ENCODE measurements at regions not wholly inside any gene's neighbourhood (a gene's known extent, or its start where the extent isn't known, plus 50 kb on each side); places are given as distances from the start of the nearest gene placed in this dataset.

- H3K36me3 Mint-ChIP-seq (ENCODE audit: insufficient read depth in 2 of 2): no peaks in the 10 kb centered on the region
- no peak for DNase-seq
- ATAC-seq (replicated peaks in 1 of 2): no peak
- H3K9me3 Mint-ChIP-seq: peaks cover 0 to 2% of the 10 kb centered on the region in 2 donors
- H3K27ac Mint-ChIP-seq: no peak overlapping the region
- H3K4me3 Mint-ChIP-seq: no peak overlapping the region
- peaks cover 7% of the 10 kb centered on the region for H3K4me1 Mint-ChIP-seq (ENCODE audit: low read depth)
- H3K27me3 Mint-ChIP-seq (ENCODE audit: low read depth): peaks cover 36% of the 10 kb centered on the region
Measured at GRCh38 chrX:78534221-78534620, 124.9 kb downstream of the RTL3 start.

- Mint-ChIP-seq H3K27ac (no peak overlapping the region), H3K4me1 (ENCODE audit: low read depth) (peaks cover 21% of the 10 kb centered on the region), H3K27me3 (ENCODE audit: low read depth) (peaks cover 36% of the 10 kb centered on the region), H3K4me3 (no peak overlapping the region), H3K36me3 (ENCODE audit: insufficient read depth in 2 of 2) (no peaks in the 10 kb centered on the region), H3K9me3 (peaks cover 0 to 2% of the 10 kb centered on the region in 2 donors)
- no peak for DNase-seq
- no peak for ATAC-seq (replicated peaks in 1 of 2)
Measured at GRCh38 chrX:78532363-78532762, 126.8 kb downstream of the RTL3 start.

GRCh38 chrX:78527818-78528217, 131.3 kb downstream of the RTL3 start:
- peak; percentile 73 to 78 for ATAC-seq (replicated peaks in 1 of 2)
- peak in 1 of 2 donors; percentile 8 for DNase-seq
- H3K27me3 Mint-ChIP-seq (ENCODE audit: low read depth): peaks cover 49% of the 10 kb centered on the region
- H3K4me1 Mint-ChIP-seq (ENCODE audit: low read depth): peaks cover 40% of the 10 kb centered on the region
- peak overlapping the region; percentile 93 for H3K27ac Mint-ChIP-seq
- no peaks in the 10 kb centered on the region for H3K9me3 Mint-ChIP-seq
- H3K4me3 Mint-ChIP-seq: peak overlapping the region; percentile 29 to 73
- peaks cover 0 to 2% of the 10 kb centered on the region in 2 donors for H3K36me3 Mint-ChIP-seq (ENCODE audit: insufficient read depth in 2 of 2)

GRCh38 chrX:78527263-78527662, 131.9 kb downstream of the RTL3 start:
- peak overlapping the region; percentile 29 to 73 for H3K4me3 Mint-ChIP-seq
- peak overlapping the region; percentile 93 for H3K27ac Mint-ChIP-seq
- peaks cover 0 to 2% of the 10 kb centered on the region in 2 donors for H3K36me3 Mint-ChIP-seq (ENCODE audit: insufficient read depth in 2 of 2)
- peaks cover 37% of the 10 kb centered on the region for H3K4me1 Mint-ChIP-seq (ENCODE audit: low read depth)
- peaks cover 46% of the 10 kb centered on the region for H3K27me3 Mint-ChIP-seq (ENCODE audit: low read depth)
- DNase-seq (peak; percentile 26 to 54), ATAC-seq (replicated peaks in 1 of 2) (peak; percentile 90 to 93)
- H3K9me3 Mint-ChIP-seq: no peaks in the 10 kb centered on the region

GRCh38 chrX:78522601-78523000, 136.5 kb downstream of the RTL3 start:
- Mint-ChIP-seq H3K4me1 (ENCODE audit: low read depth) (peaks cover 35% of the 10 kb centered on the region), H3K4me3 (no peak overlapping the region), H3K9me3 (peaks cover 0 to 5% of the 10 kb centered on the region in 2 donors), H3K27ac (no peak overlapping the region), H3K36me3 (ENCODE audit: insufficient read depth in 2 of 2) (peaks cover 4 to 5% of the 10 kb centered on the region in 2 donors), H3K27me3 (ENCODE audit: low read depth) (peaks cover 34% of the 10 kb centered on the region)
- ATAC-seq (replicated peaks in 1 of 2): no peak
- no peak for DNase-seq

- Mint-ChIP-seq H3K9me3 (peaks cover 5% of the 10 kb centered on the region in 2 donors), H3K27me3 (ENCODE audit: low read depth) (peaks cover 19% of the 10 kb centered on the region), H3K27ac (peak overlapping the region; percentile 91), H3K4me3 (peak overlapping the region; percentile 61 to 84), H3K36me3 (ENCODE audit: insufficient read depth in 2 of 2) (peaks cover 5 to 6% of the 10 kb centered on the region in 2 donors), H3K4me1 (ENCODE audit: low read depth) (peaks cover 56% of the 10 kb centered on the region)
- DNase-seq (peak; percentile 63 to 73), ATAC-seq (replicated peaks in 1 of 2) (peak; percentile 85 to 89)
Measured at GRCh38 chrX:78517124-78517523, 142.0 kb downstream of the RTL3 start.

GRCh38 chrX:78514852-78515251, 144.3 kb downstream of the RTL3 start:
- H3K36me3 Mint-ChIP-seq (ENCODE audit: insufficient read depth in 2 of 2): peaks cover 7% of the 10 kb centered on the region in 2 donors
- peaks cover 56% of the 10 kb centered on the region for H3K4me1 Mint-ChIP-seq (ENCODE audit: low read depth)
- peak overlapping the region; percentile 88 for H3K27ac Mint-ChIP-seq
- peaks cover 5 to 10% of the 10 kb centered on the region in 2 donors for H3K9me3 Mint-ChIP-seq
- ATAC-seq (replicated peaks in 1 of 2) (peak; percentile 81 to 89), DNase-seq (no peak)
- peak overlapping the region; percentile 36 to 59 for H3K4me3 Mint-ChIP-seq
- peaks cover 38% of the 10 kb centered on the region for H3K27me3 Mint-ChIP-seq (ENCODE audit: low read depth)

- H3K9me3 Mint-ChIP-seq: peaks cover 6 to 12% of the 10 kb centered on the region in 2 donors
- H3K4me1 Mint-ChIP-seq (ENCODE audit: low read depth): peaks cover 56% of the 10 kb centered on the region
- H3K4me3 Mint-ChIP-seq: peak overlapping the region in 1 of 2 donors; percentile 59
- ATAC-seq (replicated peaks in 1 of 2) (no peak), DNase-seq (no peak)
- peak overlapping the region; percentile 88 for H3K27ac Mint-ChIP-seq
- peaks cover 5 to 7% of the 10 kb centered on the region in 2 donors for H3K36me3 Mint-ChIP-seq (ENCODE audit: insufficient read depth in 2 of 2)
- H3K27me3 Mint-ChIP-seq (ENCODE audit: low read depth): peaks cover 41% of the 10 kb centered on the region
Measured at GRCh38 chrX:78513971-78514738, 145.0 kb downstream of the RTL3 start.

- Mint-ChIP-seq H3K27me3 (ENCODE audit: low read depth) (peaks cover 56% of the 10 kb centered on the region), H3K27ac (no peak overlapping the region), H3K9me3 (peaks cover 5 to 13% of the 10 kb centered on the region in 2 donors), H3K4me1 (ENCODE audit: low read depth) (no peaks in the 10 kb centered on the region), H3K36me3 (ENCODE audit: insufficient read depth in 2 of 2) (peaks cover 3 to 12% of the 10 kb centered on the region in 2 donors), H3K4me3 (no peak overlapping the region)
- DNase-seq: no peak
- ATAC-seq (replicated peaks in 1 of 2): no peak
Measured at GRCh38 chrX:78506248-78506647, 152.9 kb downstream of the RTL3 start.

- Mint-ChIP-seq H3K36me3 (ENCODE audit: insufficient read depth in 2 of 2) (no peaks in the 10 kb centered on the region), H3K27ac (no peak overlapping the region), H3K9me3 (no peaks in the 10 kb centered on the region), H3K4me1 (ENCODE audit: low read depth) (peaks cover 6% of the 10 kb centered on the region), H3K27me3 (ENCODE audit: low read depth) (peaks cover 42% of the 10 kb centered on the region), H3K4me3 (no peak overlapping the region)
- DNase-seq (no peak), ATAC-seq (replicated peaks in 1 of 2) (no peak)
Measured at GRCh38 chrX:78496483-78496882, 162.6 kb downstream of the RTL3 start.

GRCh38 chrX:78493180-78493579, 165.8 kb upstream of the CYSLTR1 start:
- H3K4me1 Mint-ChIP-seq (ENCODE audit: low read depth): peaks cover 6% of the 10 kb centered on the region
- H3K4me3 Mint-ChIP-seq: no peak overlapping the region
- ATAC-seq (replicated peaks in 1 of 2) (no peak), DNase-seq (no peak)
- H3K9me3 Mint-ChIP-seq: peaks cover 0 to 1% of the 10 kb centered on the region in 2 donors
- H3K36me3 Mint-ChIP-seq (ENCODE audit: insufficient read depth in 2 of 2): no peaks in the 10 kb centered on the region
- H3K27ac Mint-ChIP-seq: no peak overlapping the region
- H3K27me3 Mint-ChIP-seq (ENCODE audit: low read depth): peaks cover 31% of the 10 kb centered on the region

GRCh38 chrX:78476701-78477100, 149.3 kb upstream of the CYSLTR1 start:
- Mint-ChIP-seq H3K27ac (no peak overlapping the region), H3K9me3 (peaks cover 0 to 7% of the 10 kb centered on the region in 2 donors), H3K4me3 (no peak overlapping the region), H3K4me1 (ENCODE audit: low read depth) (no peaks in the 10 kb centered on the region), H3K36me3 (ENCODE audit: insufficient read depth in 2 of 2) (peaks cover 2 to 6% of the 10 kb centered on the region in 2 donors), H3K27me3 (ENCODE audit: low read depth) (peaks cover 14% of the 10 kb centered on the region)
- DNase-seq (no peak), ATAC-seq (replicated peaks in 1 of 2) (no peak)

- Mint-ChIP-seq H3K4me3 (no peak overlapping the region), H3K27me3 (ENCODE audit: low read depth) (no peaks in the 10 kb centered on the region), H3K27ac (no peak overlapping the region), H3K9me3 (peaks cover 2 to 8% of the 10 kb centered on the region in 2 donors), H3K4me1 (ENCODE audit: low read depth) (no peaks in the 10 kb centered on the region), H3K36me3 (ENCODE audit: insufficient read depth in 2 of 2) (peaks cover 2 to 10% of the 10 kb centered on the region in 2 donors)
- ATAC-seq (replicated peaks in 1 of 2) (no peak), DNase-seq (no peak)
Measured at GRCh38 chrX:78456909-78457308, 129.5 kb upstream of the CYSLTR1 start.
